GM23338 (cell line): ENCODE measurements at regions not wholly inside any gene's neighbourhood (a gene's known extent, or its start where the extent isn't known, plus 50 kb on each side); places are given as distances from the start of the nearest gene placed in this dataset.

Experiments
- ATAC-seq: fragments of 200-7000 bp; cut with Tn5 transposase; 3 replicates; pipeline ENCODE4 v1.9.1; 2020
- DNase-seq: peaks from one replicate; pipeline ENCODE4 v3.0.0-alpha.2; 2015; ENCODE audit warnings: low spot score
- H2AFZ ChIP-seq: fragments of 200-600 bp; sonication (generic); 2 replicates; pipeline ENCODE4 v1.8.0; 2016; ENCODE audit warnings: antibody characterized with exemption, mild to moderate bottlenecking, moderate library complexity
- H3F3A ChIP-seq: fragments of 200-600 bp; sonication (generic); replicated peaks from 2 replicates; pipeline ENCODE4 v1.8.0; 2017; ENCODE audit warnings: antibody characterized with exemption, mixed run types, low read depth
- H3K27ac ChIP-seq: fragments of 200-600 bp; sonication (generic); 2 replicates; pipeline ENCODE4 v1.6.1; 2016; ENCODE audit warnings: low read depth
- H3K27me3 ChIP-seq: fragments of 200-600 bp; sonication (generic); 2 replicates; pipeline ENCODE4 v1.8.0; 2016; ENCODE audit warnings: mild to moderate bottlenecking, mixed run types, moderate library complexity; ENCODE audit not compliant: insufficient read depth
- H3K36me3 ChIP-seq: fragments of 200-600 bp; sonication (generic); 2 replicates; pipeline ENCODE4 v1.8.0; 2016; ENCODE audit warnings: mild to moderate bottlenecking; ENCODE audit not compliant: insufficient read depth
- H3K4me1 ChIP-seq: fragments of 200-600 bp; sonication (generic); 2 replicates; pipeline ENCODE4 v1.8.0; 2016; ENCODE audit warnings: mild to moderate bottlenecking, moderate library complexity; ENCODE audit not compliant: insufficient read depth
- H3K4me2 ChIP-seq: fragments of 200-600 bp; sonication (generic); 2 replicates; pipeline ENCODE4 v1.7.1; 2017; ENCODE audit warnings: mixed run types
- H3K4me3 ChIP-seq: fragments of 200-600 bp; sonication (generic); 2 replicates; pipeline ENCODE4 v1.6.1; 2016; ENCODE audit warnings: mixed run types
- H3K79me2 ChIP-seq: fragments of 200-600 bp; sonication (generic); replicated peaks from 2 replicates; pipeline ENCODE4 v1.8.0; 2017; ENCODE audit warnings: mild to moderate bottlenecking; ENCODE audit not compliant: insufficient read depth
- H3K9me2 ChIP-seq: fragments of 200-600 bp; sonication (generic); 2 replicates; pipeline ENCODE4 v1.8.0; 2017; ENCODE audit not compliant: insufficient read depth
- H4K20me1 ChIP-seq: fragments of 200-600 bp; sonication (generic); replicated peaks from 2 replicates; pipeline ENCODE4 v1.8.0; 2017; ENCODE audit warnings: mild to moderate bottlenecking; ENCODE audit not compliant: insufficient read depth
- H3K27ac Mint-ChIP-seq: 2 replicates; pipeline ENCODE4 v1.8.0; 2020; ENCODE audit warnings: inconsistent platforms, mild to moderate bottlenecking, moderate library complexity, mixed read lengths
- H3K27me3 Mint-ChIP-seq: 3 replicates; pipeline ENCODE4 v1.8.0; 2022; ENCODE audit warnings: low read depth, mild to moderate bottlenecking, moderate library complexity, mixed read lengths, inconsistent platforms; ENCODE audit not compliant: insufficient read depth, poor library complexity
- H3K36me3 Mint-ChIP-seq: 3 replicates; pipeline ENCODE4 v1.8.0; 2021; ENCODE audit warnings: low read depth, mild to moderate bottlenecking, inconsistent platforms, moderate library complexity, mixed read lengths
- H3K4me1 Mint-ChIP-seq: 3 replicates; pipeline ENCODE4 v1.8.0; 2020; ENCODE audit warnings: mild to moderate bottlenecking, inconsistent platforms, mixed read lengths
- H3K4me3 Mint-ChIP-seq: 3 replicates; pipeline ENCODE4 v1.8.0; 2021; ENCODE audit warnings: moderate library complexity, mild to moderate bottlenecking, inconsistent platforms, mixed read lengths
- H3K9me3 Mint-ChIP-seq: 3 replicates; pipeline ENCODE4 v1.8.0; 2020; ENCODE audit warnings: moderate library complexity, mild to moderate bottlenecking, inconsistent platforms, mixed read lengths
- CREB1 ChIP-seq: fragments of 250-450 bp; sonication (Bioruptor Pico); IDR thresholded peaks from 2 replicates; pipeline ENCODE4 v1.5.0; 2020; ENCODE audit warnings: low read depth, mild to moderate bottlenecking, moderate library complexity
- EZH2 ChIP-seq: fragments of 200-600 bp; sonication (generic); IDR thresholded peaks from one replicate; pipeline ENCODE4 v1.8.0; 2017; ENCODE audit warnings: antibody characterized with exemption, mild to moderate bottlenecking, low read depth; ENCODE audit not compliant: unreplicated experiment
- EZH2phosphoT487 ChIP-seq: fragments of 200-600 bp; sonication (generic); IDR thresholded peaks from one replicate; pipeline ENCODE4 v1.8.1; 2018; ENCODE audit warnings: antibody characterized with exemption; ENCODE audit not compliant: unreplicated experiment
- JUNB ChIP-seq: IDR thresholded peaks from one replicate; pipeline ENCODE4 v1.6.1; 2016; ENCODE audit warnings: antibody characterized with exemption; ENCODE audit not compliant: unreplicated experiment
- NANOG ChIP-seq: IDR thresholded peaks from 2 replicates; pipeline ENCODE4 v1.6.1; 2016; ENCODE audit warnings: antibody characterized with exemption, borderline replicate concordance
- POLR2AphosphoS5 ChIP-seq: IDR thresholded peaks from 2 replicates; pipeline ENCODE4 v1.6.1; 2016; ENCODE audit warnings: antibody characterized with exemption, low read depth
- STAT1 ChIP-seq: IDR thresholded peaks from one replicate; pipeline ENCODE4 v1.6.1; 2016; ENCODE audit warnings: antibody characterized with exemption; ENCODE audit not compliant: unreplicated experiment
- ZNF114 ChIP-seq: fragments of 250-450 bp; sonication (Bioruptor Pico); IDR thresholded peaks from 2 replicates; pipeline ENCODE4 v1.5.0; 2020; ENCODE audit warnings: mild to moderate bottlenecking, moderate library complexity
- ZNF331 ChIP-seq: fragments of 250-450 bp; sonication (Bioruptor Pico); IDR thresholded peaks from 2 replicates; pipeline ENCODE4 v1.5.0; 2020; ENCODE audit warnings: low read depth, mild to moderate bottlenecking, moderate library complexity
- TF ChIP-seq, protein P1 (sequence below): IDR thresholded peaks from one replicate; pipeline ENCODE4 v1.6.1; 2018; ENCODE audit warnings: antibody characterized with exemption; ENCODE audit not compliant: unreplicated experiment
- TF ChIP-seq, protein P2 (sequence below): fragments of 250-450 bp; sonication (Bioruptor Pico); IDR thresholded peaks from 2 replicates; pipeline ENCODE4 v1.5.0; 2020; ENCODE audit warnings: mild to moderate bottlenecking, moderate library complexity
- TF ChIP-seq, protein P3 (sequence below), 2 experiments: fragments of 200-600 bp in 1 of 2; sonication (generic) in 1 of 2; conservative IDR thresholded peaks; 2 replicates each; pipeline versions ENCODE4 v1.5.1 to v1.6.1; 2016 to 2017; ENCODE audit warnings: antibody characterized with exemption in 2 of 2, low read depth in 2 of 2, mild to moderate bottlenecking in 2 of 2, moderate library complexity in 1 of 2
- TF ChIP-seq, protein P4 (sequence below): IDR thresholded peaks from 2 replicates; pipeline ENCODE4 v1.6.1; 2016; ENCODE audit warnings: antibody characterized with exemption

DNA sequence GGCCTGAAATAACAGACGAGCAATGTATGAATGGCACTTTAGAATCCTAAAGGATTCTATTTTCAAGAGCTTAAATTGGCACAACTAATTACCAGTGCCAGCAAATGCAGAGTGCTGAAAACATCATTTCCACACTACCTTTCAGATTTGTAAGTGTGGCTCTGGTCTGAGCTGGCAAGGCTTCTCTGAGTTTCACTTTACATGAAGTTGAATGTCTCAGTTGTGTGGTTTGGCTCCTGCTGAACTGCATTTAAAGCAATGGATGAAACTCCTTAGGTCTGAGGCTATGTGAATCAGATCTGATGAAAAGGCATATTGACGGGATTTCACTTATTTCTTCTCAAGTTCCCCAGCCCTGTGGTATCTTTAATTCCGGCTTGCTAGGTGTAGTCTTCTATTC, 114.8 kb upstream of the PTGFR start:
- ATAC-seq, result no peak
- H2AFZ ChIP-seq, result no peak overlapping the region
- TF ChIP-seq JUNB, result no peak
- no peak for TF ChIP-seq STAT1
- no peak for TF ChIP-seq NANOG
- no peak for TF ChIP-seq EZH2phosphoT487
- TF ChIP-seq, protein P1, sequence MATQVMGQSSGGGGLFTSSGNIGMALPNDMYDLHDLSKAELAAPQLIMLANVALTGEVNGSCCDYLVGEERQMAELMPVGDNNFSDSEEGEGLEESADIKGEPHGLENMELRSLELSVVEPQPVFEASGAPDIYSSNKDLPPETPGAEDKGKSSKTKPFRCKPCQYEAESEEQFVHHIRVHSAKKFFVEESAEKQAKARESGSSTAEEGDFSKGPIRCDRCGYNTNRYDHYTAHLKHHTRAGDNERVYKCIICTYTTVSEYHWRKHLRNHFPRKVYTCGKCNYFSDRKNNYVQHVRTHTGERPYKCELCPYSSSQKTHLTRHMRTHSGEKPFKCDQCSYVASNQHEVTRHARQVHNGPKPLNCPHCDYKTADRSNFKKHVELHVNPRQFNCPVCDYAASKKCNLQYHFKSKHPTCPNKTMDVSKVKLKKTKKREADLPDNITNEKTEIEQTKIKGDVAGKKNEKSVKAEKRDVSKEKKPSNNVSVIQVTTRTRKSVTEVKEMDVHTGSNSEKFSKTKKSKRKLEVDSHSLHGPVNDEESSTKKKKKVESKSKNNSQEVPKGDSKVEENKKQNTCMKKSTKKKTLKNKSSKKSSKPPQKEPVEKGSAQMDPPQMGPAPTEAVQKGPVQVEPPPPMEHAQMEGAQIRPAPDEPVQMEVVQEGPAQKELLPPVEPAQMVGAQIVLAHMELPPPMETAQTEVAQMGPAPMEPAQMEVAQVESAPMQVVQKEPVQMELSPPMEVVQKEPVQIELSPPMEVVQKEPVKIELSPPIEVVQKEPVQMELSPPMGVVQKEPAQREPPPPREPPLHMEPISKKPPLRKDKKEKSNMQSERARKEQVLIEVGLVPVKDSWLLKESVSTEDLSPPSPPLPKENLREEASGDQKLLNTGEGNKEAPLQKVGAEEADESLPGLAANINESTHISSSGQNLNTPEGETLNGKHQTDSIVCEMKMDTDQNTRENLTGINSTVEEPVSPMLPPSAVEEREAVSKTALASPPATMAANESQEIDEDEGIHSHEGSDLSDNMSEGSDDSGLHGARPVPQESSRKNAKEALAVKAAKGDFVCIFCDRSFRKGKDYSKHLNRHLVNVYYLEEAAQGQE, result no peak
- no peak for TF ChIP-seq CREB1 (CRISPR knock-in tag)
- no peak for TF ChIP-seq EZH2
- TF ChIP-seq, protein P2, sequence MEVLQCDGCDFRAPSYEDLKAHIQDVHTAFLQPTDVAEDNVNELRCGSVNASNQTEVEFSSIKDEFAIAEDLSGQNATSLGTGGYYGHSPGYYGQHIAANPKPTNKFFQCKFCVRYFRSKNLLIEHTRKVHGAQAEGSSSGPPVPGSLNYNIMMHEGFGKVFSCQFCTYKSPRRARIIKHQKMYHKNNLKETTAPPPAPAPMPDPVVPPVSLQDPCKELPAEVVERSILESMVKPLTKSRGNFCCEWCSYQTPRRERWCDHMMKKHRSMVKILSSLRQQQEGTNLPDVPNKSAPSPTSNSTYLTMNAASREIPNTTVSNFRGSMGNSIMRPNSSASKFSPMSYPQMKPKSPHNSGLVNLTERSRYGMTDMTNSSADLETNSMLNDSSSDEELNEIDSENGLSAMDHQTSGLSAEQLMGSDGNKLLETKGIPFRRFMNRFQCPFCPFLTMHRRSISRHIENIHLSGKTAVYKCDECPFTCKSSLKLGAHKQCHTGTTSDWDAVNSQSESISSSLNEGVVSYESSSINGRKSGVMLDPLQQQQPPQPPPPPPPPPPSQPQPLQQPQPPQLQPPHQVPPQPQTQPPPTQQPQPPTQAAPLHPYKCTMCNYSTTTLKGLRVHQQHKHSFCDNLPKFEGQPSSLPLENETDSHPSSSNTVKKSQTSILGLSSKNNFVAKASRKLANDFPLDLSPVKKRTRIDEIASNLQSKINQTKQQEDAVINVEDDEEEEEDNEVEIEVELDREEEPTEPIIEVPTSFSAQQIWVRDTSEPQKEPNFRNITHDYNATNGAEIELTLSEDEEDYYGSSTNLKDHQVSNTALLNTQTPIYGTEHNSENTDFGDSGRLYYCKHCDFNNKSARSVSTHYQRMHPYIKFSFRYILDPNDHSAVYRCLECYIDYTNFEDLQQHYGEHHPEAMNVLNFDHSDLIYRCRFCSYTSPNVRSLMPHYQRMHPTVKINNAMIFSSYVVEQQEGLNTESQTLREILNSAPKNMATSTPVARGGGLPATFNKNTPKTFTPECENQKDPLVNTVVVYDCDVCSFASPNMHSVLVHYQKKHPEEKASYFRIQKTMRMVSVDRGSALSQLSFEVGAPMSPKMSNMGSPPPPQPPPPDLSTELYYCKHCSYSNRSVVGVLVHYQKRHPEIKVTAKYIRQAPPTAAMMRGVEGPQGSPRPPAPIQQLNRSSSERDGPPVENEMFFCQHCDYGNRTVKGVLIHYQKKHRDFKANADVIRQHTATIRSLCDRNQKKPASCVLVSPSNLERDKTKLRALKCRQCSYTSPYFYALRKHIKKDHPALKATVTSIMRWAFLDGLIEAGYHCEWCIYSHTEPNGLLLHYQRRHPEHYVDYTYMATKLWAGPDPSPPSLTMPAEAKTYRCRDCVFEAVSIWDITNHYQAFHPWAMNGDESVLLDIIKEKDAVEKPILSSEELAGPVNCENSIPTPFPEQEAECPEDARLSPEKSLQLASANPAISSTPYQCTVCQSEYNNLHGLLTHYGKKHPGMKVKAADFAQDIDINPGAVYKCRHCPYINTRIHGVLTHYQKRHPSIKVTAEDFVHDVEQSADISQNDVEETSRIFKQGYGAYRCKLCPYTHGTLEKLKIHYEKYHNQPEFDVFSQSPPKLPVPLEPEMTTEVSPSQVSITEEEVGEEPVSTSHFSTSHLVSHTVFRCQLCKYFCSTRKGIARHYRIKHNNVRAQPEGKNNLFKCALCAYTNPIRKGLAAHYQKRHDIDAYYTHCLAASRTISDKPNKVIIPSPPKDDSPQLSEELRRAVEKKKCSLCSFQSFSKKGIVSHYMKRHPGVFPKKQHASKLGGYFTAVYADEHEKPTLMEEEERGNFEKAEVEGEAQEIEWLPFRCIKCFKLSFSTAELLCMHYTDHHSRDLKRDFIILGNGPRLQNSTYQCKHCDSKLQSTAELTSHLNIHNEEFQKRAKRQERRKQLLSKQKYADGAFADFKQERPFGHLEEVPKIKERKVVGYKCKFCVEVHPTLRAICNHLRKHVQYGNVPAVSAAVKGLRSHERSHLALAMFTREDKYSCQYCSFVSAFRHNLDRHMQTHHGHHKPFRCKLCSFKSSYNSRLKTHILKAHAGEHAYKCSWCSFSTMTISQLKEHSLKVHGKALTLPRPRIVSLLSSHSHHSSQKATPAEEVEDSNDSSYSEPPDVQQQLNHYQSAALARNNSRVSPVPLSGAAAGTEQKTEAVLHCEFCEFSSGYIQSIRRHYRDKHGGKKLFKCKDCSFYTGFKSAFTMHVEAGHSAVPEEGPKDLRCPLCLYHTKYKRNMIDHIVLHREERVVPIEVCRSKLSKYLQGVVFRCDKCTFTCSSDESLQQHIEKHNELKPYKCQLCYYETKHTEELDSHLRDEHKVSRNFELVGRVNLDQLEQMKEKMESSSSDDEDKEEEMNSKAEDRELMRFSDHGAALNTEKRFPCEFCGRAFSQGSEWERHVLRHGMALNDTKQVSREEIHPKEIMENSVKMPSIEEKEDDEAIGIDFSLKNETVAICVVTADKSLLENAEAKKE (CRISPR knock-in tag), result no peak
- no peak for TF ChIP-seq ZNF331 (CRISPR knock-in tag)
- TF ChIP-seq, protein P3, sequence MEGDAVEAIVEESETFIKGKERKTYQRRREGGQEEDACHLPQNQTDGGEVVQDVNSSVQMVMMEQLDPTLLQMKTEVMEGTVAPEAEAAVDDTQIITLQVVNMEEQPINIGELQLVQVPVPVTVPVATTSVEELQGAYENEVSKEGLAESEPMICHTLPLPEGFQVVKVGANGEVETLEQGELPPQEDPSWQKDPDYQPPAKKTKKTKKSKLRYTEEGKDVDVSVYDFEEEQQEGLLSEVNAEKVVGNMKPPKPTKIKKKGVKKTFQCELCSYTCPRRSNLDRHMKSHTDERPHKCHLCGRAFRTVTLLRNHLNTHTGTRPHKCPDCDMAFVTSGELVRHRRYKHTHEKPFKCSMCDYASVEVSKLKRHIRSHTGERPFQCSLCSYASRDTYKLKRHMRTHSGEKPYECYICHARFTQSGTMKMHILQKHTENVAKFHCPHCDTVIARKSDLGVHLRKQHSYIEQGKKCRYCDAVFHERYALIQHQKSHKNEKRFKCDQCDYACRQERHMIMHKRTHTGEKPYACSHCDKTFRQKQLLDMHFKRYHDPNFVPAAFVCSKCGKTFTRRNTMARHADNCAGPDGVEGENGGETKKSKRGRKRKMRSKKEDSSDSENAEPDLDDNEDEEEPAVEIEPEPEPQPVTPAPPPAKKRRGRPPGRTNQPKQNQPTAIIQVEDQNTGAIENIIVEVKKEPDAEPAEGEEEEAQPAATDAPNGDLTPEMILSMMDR (conservative IDR thresholded peaks at IDR 0.05; ENCODE audit: low read depth in 2 of 2), result no peak
- no peak for TF ChIP-seq ZNF114
- TF ChIP-seq POLR2AphosphoS5, result no peak
- TF ChIP-seq, protein P4, sequence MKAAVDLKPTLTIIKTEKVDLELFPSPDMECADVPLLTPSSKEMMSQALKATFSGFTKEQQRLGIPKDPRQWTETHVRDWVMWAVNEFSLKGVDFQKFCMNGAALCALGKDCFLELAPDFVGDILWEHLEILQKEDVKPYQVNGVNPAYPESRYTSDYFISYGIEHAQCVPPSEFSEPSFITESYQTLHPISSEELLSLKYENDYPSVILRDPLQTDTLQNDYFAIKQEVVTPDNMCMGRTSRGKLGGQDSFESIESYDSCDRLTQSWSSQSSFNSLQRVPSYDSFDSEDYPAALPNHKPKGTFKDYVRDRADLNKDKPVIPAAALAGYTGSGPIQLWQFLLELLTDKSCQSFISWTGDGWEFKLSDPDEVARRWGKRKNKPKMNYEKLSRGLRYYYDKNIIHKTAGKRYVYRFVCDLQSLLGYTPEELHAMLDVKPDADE, result no peak
- H3K9me2 ChIP-seq, result 0 out of 2 replicates have a peak, but pooled peaks cover 2% of the 10 kb centered on the region
- H3K27me3 Mint-ChIP-seq, result no peaks in the 10 kb centered on the region
- H3K4me1 ChIP-seq, result no peaks in the 10 kb centered on the region
- H3K4me1 Mint-ChIP-seq, result no peaks in the 10 kb centered on the region
- H3K4me3 ChIP-seq, result no peak overlapping the region
- H3F3A ChIP-seq, result no peaks in the 10 kb centered on the region
- H3K4me3 Mint-ChIP-seq, result no peak overlapping the region
- H3K27ac ChIP-seq, result no peak overlapping the region
- no peaks in the 10 kb centered on the region for H3K79me2 ChIP-seq
- DNase-seq, result no peak
- H3K27me3 ChIP-seq, result no peaks in the 10 kb centered on the region
- no peak overlapping the region for H3K4me2 ChIP-seq
- H3K9me3 Mint-ChIP-seq, result no peaks in the 10 kb centered on the region
- no peak overlapping the region for H3K27ac Mint-ChIP-seq
- no peaks in the 10 kb centered on the region for H4K20me1 ChIP-seq
- H3K36me3 ChIP-seq, result no peaks in the 10 kb centered on the region
- H3K36me3 Mint-ChIP-seq, result no peaks in the 10 kb centered on the region
